ENCODE measurements at regions not wholly inside any gene's neighbourhood (a gene's known extent, or its start where the extent isn't known, plus 50 kb on each side); places are given as distances from the start of the nearest gene placed in this dataset.
"Not testable (repeated sequence)": the region's sequence is repeated elsewhere in the genome, so short reads cannot be mapped to it uniquely, and the experiment has no call there.

- H3K36me3 ChIP-seq (ENCODE audit: low read length) = no peaks in the 10 kb centered on the region
- H2AFZ ChIP-seq (ENCODE audit: low read depth, low read length, severe bottlenecking) = no peak overlapping the region
- H3K79me2 ChIP-seq (ENCODE audit: insufficient read depth, low read length) = no peaks in the 10 kb centered on the region
- no peaks in the 10 kb centered on the region for H3F3A ChIP-seq (ENCODE audit: insufficient read depth)
- no peak overlapping the region for H3K4me2 ChIP-seq (ENCODE audit: low read depth, low read length, poor library complexity, severe bottlenecking)
- H3K9me3 ChIP-seq (ENCODE audit: insufficient read depth, low read length) = no peaks in the 10 kb centered on the region
- no peak overlapping the region for H3K27ac ChIP-seq (ENCODE audit: low read depth, low read length)
- H3K9ac ChIP-seq (ENCODE audit: low read length) = no peak overlapping the region
- TF ChIP-seq, protein P1, sequence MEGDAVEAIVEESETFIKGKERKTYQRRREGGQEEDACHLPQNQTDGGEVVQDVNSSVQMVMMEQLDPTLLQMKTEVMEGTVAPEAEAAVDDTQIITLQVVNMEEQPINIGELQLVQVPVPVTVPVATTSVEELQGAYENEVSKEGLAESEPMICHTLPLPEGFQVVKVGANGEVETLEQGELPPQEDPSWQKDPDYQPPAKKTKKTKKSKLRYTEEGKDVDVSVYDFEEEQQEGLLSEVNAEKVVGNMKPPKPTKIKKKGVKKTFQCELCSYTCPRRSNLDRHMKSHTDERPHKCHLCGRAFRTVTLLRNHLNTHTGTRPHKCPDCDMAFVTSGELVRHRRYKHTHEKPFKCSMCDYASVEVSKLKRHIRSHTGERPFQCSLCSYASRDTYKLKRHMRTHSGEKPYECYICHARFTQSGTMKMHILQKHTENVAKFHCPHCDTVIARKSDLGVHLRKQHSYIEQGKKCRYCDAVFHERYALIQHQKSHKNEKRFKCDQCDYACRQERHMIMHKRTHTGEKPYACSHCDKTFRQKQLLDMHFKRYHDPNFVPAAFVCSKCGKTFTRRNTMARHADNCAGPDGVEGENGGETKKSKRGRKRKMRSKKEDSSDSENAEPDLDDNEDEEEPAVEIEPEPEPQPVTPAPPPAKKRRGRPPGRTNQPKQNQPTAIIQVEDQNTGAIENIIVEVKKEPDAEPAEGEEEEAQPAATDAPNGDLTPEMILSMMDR (IDR thresholded peaks at IDR 0.05; ENCODE audit: insufficient read depth, low read length, poor library complexity, severe bottlenecking) = no peak
- no peak for TF ChIP-seq EZH2phosphoT487 (conservative IDR thresholded peaks at IDR 0.05; ENCODE audit: low read length)
- H4K20me1 ChIP-seq (ENCODE audit: low read depth, low read length) = no peaks in the 10 kb centered on the region
- H3K9me2 ChIP-seq (replicated peaks; ENCODE audit: insufficient read depth, low read length) = no peaks in the 10 kb centered on the region
- no peaks in the 10 kb centered on the region for H3K27me3 ChIP-seq (ENCODE audit: low read length)
- no peak overlapping the region for H3K4me3 ChIP-seq (ENCODE audit: insufficient read depth, low read length, poor library complexity, severe bottlenecking)
These were observed 186.8 kb downstream of the ETV1 start for GRCh38 chr7:13802651-13803050.

GRCh38 chr7:13803134-13803533 is 186.3 kb downstream of the ETV1 start:
- no peaks in the 10 kb centered on the region for H3K9me2 ChIP-seq (replicated peaks; ENCODE audit: insufficient read depth, low read length)
- H2AFZ ChIP-seq (ENCODE audit: low read depth, low read length, severe bottlenecking) = no peak overlapping the region
- H3K27ac ChIP-seq (ENCODE audit: low read depth, low read length) = no peak overlapping the region
- no peak overlapping the region for H3K9ac ChIP-seq (ENCODE audit: low read length)
- H3K4me2 ChIP-seq (ENCODE audit: low read depth, low read length, poor library complexity, severe bottlenecking) = no peak overlapping the region
- no peaks in the 10 kb centered on the region for H3F3A ChIP-seq (ENCODE audit: insufficient read depth)
- H3K9me3 ChIP-seq (ENCODE audit: insufficient read depth, low read length) = no peaks in the 10 kb centered on the region
- no peaks in the 10 kb centered on the region for H3K27me3 ChIP-seq (ENCODE audit: low read length)
- H3K4me3 ChIP-seq (ENCODE audit: insufficient read depth, low read length, poor library complexity, severe bottlenecking) = no peak overlapping the region
- H4K20me1 ChIP-seq (ENCODE audit: low read depth, low read length) = no peaks in the 10 kb centered on the region
- no peaks in the 10 kb centered on the region for H3K79me2 ChIP-seq (ENCODE audit: insufficient read depth, low read length)
- no peaks in the 10 kb centered on the region for H3K36me3 ChIP-seq (ENCODE audit: low read length)
- TF ChIP-seq, protein P1 (IDR thresholded peaks at IDR 0.05; ENCODE audit: insufficient read depth, low read length, poor library complexity, severe bottlenecking) = no peak
- no peak for TF ChIP-seq EZH2phosphoT487 (conservative IDR thresholded peaks at IDR 0.05; ENCODE audit: low read length)

DNA sequence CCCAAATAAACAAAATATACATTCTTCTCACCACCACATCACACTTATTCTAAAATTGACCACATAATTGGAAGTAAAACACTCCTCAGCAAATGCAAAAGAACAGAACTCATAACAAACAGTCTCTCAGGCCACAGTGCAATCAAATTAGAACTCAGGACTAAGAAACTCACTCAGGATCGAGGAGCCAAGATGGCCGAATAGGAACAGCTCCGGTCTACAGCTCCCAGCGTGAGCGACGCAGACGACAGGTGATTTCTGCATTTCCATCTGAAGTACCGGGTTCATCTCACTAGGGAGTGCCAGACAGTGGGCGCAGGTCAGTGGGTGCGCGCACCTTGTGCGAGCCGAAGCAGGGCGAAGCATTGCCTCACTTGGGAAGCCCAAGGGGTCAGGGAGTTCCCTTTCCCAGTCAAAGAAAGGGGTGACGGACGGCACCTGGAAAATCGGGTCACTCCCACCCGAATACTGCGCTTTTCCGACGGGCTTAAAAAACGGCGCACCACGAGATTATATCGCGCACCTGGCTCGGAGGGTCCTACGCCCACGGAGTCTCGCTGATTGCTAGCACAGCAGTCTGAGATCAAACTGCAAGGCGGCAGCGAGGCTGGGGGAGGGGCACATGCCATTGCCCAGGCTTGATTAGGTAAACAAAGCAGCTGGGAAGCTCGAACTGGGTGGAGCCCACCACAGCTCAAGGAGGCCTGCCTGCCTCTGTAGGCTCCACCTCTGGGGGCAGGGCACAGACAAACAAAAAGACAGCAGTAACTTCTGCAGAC is 183.2 kb downstream of the ETV1 start:
- not testable (repeated sequence) for H3K4me2 ChIP-seq (ENCODE audit: low read depth, low read length, poor library complexity, severe bottlenecking); H3K4me3 ChIP-seq (ENCODE audit: insufficient read depth, low read length, poor library complexity, severe bottlenecking); H2AFZ ChIP-seq (ENCODE audit: low read depth, low read length, severe bottlenecking); H3K27ac ChIP-seq (ENCODE audit: low read depth, low read length); H3K9me3 ChIP-seq (ENCODE audit: insufficient read depth, low read length); H3K79me2 ChIP-seq (ENCODE audit: insufficient read depth, low read length); H3K36me3 ChIP-seq (ENCODE audit: low read length); H3K9me2 ChIP-seq (replicated peaks; ENCODE audit: insufficient read depth, low read length); H3K9ac ChIP-seq (ENCODE audit: low read length); H4K20me1 ChIP-seq (ENCODE audit: low read depth, low read length); H3K27me3 ChIP-seq (ENCODE audit: low read length); H3F3A ChIP-seq (ENCODE audit: insufficient read depth)

GRCh38 chr7:13817230-13817629 is 172.2 kb downstream of the ETV1 start:
- H3K27me3 ChIP-seq (ENCODE audit: low read length); H3K9me2 ChIP-seq (replicated peaks; ENCODE audit: insufficient read depth, low read length); H3K27ac ChIP-seq (ENCODE audit: low read depth, low read length); H3K9me3 ChIP-seq (ENCODE audit: insufficient read depth, low read length); H3K4me3 ChIP-seq (ENCODE audit: insufficient read depth, low read length, poor library complexity, severe bottlenecking); H3K36me3 ChIP-seq (ENCODE audit: low read length); H3F3A ChIP-seq (ENCODE audit: insufficient read depth); H3K9ac ChIP-seq (ENCODE audit: low read length); H3K4me2 ChIP-seq (ENCODE audit: low read depth, low read length, poor library complexity, severe bottlenecking); H4K20me1 ChIP-seq (ENCODE audit: low read depth, low read length); H2AFZ ChIP-seq (ENCODE audit: low read depth, low read length, severe bottlenecking); H3K79me2 ChIP-seq (ENCODE audit: insufficient read depth, low read length): not testable (repeated sequence)

All from SU-DHL-6 (cell line).